Peyer's patch (tissue), 4 donors: ENCODE measurements at regions not wholly inside any gene's neighbourhood (a gene's known extent, or its start where the extent isn't known, plus 50 kb on each side); places are given as distances from the start of the nearest gene placed in this dataset.

Experiments used
- CTCF ChIP-seq, 6 experiments: fragments of 450-650 bp in 4 of 6; fragments of 200-600 bp in 2 of 6; sonication (generic) in 1 of 6; IDR thresholded peaks; one replicate each; pipeline ENCODE4 v1.5.1; 2017 to 2019; ENCODE audit warnings: antibody characterized with exemption in 6 of 6, mild to moderate bottlenecking in 3 of 6, moderate library complexity in 1 of 6
- POLR2A ChIP-seq, 2 donors: fragments of 450-650 bp; IDR thresholded peaks; one replicate each; pipeline ENCODE4 v1.5.1; 2017; ENCODE audit warnings: antibody characterized with exemption in 2 of 2, mild to moderate bottlenecking in 2 of 2, moderate library complexity in 2 of 2

- no peak for TF ChIP-seq CTCF (IDR thresholded peaks at IDR 0.05)
- TF ChIP-seq POLR2A (IDR thresholded peaks at IDR 0.05): no peak
These were observed 598.7 kb upstream of the SOX11 start for GRCh38 chr2:5093518-5093917.
